ENCODE measurements at regions not wholly inside any gene's neighbourhood (a gene's known extent, or its start where the extent isn't known, plus 50 kb on each side); places are given as distances from the start of the nearest gene placed in this dataset.

DNA sequence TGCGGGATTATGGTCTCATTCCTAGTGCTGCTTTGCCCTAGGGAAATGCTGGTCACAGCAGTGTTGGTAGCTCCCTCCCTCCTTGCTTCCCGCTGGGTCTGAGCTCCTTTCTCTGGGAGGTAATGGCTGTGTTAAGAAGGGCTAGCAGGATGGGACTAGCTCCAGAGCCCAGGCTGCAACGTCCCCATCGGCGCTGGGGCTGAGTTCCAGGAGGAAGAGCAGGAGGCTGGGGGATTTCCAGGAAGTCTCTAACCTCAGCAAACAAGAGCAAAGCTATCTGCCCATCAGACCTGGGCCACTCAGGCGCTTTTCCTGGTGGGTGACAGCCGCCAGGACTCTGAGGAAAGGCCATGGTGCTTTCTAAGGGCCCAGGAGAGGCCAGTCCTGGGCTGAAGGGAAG lies 174.2 kb downstream of the DLL1 start:
- no peak for DNase-seq (ENCODE audit: low read depth)

DNA sequence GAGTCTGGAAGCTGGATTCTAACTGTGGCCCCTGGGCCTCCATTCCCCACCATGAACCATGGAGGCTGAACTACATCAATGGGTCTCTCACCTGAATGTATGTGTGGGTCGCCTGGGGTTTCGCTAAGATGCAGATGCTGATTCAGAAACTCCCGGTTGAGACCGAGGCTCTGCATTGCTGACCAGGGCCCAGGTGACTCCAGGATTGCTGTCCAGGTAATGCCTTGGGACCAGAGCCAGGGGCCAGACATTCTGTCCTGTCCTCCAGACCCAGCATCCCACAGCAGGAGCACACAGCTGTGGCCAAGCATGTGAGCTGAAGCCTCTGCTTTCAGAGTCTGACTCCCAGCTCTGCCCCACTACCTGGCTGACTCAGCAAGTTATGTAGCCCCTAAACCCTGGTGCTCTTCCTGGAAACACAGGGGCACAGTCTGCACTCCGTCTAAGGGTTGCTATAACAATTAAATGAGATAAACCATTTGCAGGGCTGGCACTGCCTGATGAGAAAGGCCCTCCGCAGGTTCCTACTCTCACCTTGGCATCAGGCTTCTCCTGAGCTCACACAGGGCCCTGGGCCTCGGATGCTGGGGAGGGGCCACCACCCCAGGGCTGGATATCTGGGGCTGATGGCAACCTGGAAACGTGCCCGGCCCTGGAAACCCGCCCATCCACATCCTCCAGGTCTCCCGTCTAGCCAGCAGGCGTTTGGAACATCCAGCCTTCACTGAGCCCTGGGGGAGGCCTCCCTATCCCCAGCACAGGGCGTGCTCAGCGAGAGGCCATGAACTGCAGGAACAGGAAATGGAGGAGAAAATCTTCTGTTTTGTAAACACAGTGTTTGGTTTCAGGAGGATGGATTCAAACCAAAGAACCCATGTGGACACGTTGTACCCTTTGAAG lies 175.7 kb downstream of the DLL1 start:
- DNase-seq (ENCODE audit: low read depth) = no peak

DNA sequence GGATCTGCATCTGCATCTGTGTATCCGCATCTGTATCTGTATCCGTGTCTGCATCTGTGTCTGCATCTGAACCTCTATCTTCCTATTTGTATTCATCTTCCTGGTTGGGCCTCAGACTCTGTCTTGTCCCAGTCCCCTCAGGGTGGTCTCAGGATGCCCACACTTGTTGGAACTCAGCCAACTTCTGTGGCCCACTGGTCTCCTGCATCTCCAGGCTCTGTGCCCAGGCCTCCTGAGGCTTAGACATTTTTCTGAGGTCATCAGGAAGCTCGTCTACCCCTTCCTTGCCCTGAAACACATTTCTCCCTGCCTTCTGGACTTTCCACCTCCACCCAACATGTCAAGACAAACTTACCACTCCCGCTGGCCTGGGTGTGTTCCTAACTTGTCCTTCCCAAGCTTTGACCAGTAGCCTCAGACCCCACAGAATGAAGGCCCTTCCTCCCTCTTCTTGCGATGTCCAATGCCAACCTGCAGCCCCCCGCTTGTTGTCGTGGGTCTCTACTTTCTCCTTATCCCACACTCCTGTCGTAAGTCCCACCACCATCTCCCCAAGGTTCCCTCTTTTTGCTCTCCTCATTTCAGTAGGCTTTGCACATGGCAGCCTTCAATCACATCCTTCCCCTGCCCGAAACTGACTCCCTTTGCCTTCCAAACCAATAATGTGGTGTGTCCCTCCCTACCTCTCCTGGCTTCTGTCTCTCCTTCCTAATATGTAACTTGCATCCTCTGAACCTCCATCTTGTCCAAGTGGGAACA lies 176.5 kb downstream of the DLL1 start:
- no peak for DNase-seq (ENCODE audit: low read depth)

DNA sequence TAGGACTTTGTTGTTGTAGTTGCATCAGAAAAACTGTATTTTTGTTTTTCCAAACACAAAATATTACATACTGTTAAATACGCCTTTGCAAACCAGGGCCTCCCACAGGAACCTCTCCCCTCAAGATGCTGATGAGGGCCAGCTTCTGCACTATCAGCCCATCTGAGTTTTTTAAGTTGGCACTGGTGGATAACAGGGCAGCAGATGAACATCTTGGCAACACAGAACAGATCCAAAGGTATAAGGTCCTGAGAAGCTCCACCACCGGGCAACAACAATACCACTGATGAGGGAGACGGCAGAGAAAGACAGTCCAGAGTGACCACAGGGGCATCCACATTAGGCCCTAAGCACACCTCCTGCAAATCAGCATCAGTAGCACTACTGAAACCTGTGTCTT lies 177.7 kb downstream of the DLL1 start:
- DNase-seq (ENCODE audit: low read depth) = no peak

DNA sequence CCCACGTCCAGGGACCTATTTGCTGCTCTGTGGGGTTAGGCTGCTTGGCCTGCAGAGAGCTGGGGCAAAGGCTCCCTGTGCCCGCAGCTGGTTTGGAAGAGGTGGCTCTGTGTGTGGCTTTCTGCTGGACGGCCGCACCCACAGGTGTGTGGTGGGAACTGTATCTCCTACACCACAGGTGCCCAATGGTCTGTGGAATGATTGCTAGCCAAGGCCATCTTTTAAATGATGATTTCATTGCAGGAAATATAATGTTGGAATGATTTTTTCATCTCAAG lies 178.4 kb downstream of the DLL1 start:
- no peak for DNase-seq (ENCODE audit: low read depth)

DNA sequence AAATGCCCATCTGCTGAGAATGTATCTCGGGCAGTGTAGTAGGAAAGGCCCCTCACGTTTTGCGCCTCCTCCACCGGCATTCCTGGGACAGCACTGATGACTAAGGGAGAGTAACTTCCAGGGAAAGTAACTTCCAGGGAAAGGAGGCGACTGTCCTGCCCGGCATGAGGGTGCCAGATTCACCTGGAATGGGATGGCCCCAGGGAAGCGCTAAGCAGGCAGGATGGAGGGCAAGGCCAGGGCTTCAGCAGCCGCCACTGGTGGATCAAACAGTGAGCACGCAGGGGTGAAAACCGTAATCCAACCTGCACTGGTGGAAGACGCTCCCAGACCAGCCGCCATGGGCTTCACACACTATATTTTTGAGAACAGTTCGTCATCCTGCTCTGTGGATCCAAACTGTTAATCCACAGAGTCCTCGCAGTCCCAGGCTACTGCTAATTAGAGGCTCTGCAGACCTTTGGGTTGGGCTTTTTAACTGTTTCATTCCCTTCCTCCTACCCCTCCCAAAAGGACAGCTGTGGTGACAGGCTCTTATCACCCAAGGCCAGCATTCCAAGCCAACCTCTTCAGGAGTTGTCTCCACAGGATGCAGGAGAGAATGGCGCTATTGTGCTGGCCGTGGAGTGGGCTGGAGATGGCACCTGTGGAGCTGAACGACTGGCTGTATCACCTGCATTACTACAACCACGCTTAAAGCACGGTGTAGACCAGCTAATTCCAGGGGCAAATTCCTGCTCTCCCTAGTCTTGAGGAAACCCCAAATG lies 178.9 kb downstream of the DLL1 start:
- no peak for DNase-seq (ENCODE audit: low read depth)

DNA sequence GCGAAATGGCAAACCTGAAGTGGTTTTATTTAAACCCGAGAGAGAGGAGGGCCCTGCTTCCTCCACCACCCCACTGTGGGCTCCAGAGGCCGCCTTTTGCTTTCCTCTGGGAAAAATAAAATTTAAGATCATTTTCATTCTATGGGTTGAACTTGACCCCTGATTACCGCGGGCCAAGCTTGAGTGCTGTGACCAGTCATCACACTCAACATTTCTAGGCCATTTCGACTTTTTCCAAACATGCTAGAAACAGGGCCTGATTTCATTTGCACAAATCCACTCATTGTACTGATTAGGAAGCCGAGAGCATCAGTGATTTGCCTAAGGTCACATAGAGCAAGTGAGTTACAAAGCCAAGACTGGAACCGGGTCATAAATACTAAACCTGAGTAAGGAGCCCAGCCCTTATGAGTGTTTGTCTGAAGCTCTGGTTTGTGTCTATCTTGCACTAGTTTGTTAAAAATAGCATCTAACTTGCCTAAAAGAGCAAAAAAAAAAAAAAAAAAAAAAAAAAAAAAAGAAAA lies 179.7 kb downstream of the DLL1 start:
- no peak for DNase-seq (ENCODE audit: low read depth)

DNA sequence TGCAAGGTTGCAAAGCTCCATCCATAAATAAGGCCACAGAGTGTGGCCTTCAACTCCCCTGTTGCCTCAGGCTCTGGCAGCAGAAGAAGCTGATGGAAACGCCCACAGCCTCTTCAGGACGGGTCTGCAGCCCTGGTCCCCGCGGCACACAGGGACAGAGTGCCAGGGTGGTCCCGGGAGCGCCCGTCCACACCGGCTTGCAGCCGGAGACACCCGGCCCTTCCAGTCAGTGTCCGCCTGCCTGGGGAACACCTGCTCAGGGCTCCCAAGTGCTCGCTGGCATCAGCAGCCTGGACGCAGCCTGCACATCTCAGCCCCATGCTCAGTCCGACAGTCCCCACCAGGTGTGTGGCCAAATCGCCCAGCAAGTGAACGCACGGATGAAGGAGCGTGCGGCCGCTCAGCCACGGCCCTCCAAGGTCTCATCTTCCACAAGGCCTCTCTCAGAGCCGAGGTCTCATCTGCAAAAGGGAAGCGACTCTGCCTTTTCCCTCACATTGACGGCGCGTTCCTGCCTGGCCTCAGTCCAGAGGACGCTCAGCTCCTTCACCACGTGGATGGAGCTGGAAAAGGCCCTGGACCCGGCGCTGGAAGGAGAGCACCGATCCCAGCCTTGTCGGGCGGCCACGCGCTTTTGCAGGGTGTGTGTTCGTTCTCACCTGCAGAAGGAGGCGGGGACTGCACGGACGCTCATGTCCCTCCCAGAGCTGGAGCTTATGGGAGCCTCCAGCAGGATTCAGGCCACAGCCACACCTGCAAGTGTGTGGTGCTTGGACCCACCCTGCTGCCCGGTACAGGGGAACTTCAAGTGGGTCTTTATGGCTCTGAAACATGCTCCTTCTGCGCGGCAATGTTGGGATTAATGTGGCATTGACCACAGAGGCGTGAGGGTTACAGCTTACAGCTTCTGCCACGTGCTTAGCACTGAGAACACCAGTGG lies 180.4 kb downstream of the DLL1 start:
- no peak for DNase-seq (ENCODE audit: low read depth)

DNA sequence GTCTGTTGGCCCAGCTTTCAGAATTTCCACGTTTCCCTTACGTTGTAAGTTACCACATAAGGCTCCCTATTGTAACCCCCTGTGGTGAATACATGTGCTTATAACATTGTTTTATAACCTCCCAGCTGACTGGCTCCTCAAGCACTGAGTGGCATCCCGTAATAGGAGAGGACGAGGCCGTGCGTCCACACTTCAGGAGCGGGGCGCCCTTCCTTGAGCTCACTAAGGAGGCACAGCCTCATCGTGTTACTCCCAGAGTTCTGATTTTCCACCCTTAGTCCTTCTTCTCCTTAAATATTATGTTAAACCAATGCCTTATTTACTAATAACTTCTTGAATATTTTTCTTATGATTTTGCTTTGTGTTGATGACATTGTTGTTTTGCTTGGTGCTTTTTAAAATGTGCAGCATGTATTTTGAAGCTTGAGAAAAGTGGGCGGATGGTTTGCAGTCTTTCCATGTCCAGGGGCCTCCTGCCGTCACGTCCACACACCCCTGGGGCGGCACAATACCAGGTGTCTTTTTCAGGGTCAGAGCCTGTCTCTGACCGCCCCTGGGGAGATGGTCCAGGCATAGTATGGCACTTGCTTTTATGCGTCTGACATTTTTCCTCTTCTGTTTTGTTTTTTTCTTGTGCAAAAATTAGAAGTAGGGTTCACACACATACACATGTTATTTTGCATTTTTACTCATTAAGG lies 181.8 kb downstream of the DLL1 start:
- no peak for DNase-seq (ENCODE audit: low read depth)

DNA sequence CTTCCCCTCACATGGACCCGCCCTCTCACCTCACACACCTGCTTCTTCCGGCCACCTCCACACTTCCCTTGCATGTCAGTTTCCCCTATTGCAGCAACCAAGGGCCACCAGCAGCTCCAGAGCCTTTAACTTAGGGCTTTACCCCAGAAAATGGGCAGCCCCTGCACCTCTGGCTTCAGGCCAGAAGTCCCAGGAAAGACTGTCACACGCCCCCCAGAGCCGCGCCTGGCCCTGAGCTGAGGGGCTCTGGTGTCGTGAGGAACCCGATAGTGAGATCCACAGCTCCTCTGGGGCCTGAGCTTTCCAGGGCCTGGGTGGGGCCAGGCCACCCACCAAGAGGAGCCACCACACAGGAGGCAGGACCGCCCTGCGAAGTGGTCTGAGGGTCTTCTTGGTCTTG lies 182.4 kb downstream of the DLL1 start:
- DNase-seq (ENCODE audit: low read depth) = no peak

DNA sequence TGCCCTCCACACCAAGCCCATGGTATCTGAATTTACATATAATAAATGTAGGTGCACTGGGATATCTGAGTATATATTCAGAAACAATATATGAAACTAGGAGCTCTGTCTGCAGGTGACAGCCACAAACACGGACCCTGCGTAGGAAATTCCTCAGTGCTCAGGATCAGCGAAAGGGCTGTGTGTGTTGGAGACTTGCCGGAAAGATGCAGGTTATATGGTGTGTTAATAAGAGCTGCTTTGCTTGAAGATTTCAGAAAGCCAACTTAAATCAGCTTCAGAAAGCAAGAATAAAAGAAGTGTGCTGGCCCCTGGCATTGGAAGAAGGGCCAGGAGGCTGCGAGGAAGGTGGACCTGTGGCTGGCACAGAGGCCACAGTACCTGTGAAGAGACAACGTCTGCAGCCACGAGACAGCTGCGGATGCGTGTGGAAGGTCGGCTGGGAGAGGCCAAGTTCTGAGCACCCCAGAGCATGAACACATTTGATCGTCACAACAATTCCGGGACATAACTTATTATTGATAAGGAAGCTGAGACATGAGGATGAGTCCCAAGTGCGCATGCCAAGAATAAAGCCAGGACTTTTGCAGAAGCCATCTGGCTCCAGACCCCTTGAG lies 183.2 kb downstream of the DLL1 start:
- no peak for DNase-seq (ENCODE audit: low read depth)

DNA sequence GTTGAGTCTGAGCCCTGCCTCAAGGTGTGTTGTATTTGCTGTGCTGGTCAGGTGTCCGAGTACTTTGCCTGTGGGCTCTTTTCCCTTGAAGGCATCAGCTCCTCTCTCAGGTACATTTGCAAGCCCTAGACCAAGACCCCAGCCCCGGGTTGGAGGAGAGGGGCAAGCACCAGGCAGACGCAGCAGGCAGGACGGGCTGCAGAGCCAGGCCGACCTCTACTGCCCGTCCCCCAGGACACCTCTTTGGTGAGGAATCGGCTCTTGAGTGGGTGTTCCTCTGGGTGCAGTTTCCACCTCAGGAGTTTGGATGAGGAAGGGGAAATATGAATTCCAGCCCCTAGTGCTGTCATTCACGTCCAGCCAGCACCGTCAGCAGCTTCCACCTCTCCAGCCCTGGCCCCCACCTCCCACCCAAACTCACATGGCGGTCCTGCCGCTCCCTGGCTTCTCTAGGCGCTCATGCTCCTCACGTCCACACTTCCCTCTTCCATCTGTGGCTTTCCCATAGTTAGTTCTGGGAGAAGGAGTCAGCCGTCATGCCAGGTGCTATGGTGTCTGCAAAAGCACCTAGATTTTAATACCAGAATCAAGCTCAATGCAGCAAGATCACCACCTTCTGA lies 183.9 kb downstream of the DLL1 start:
- no peak for DNase-seq (ENCODE audit: low read depth)

DNA sequence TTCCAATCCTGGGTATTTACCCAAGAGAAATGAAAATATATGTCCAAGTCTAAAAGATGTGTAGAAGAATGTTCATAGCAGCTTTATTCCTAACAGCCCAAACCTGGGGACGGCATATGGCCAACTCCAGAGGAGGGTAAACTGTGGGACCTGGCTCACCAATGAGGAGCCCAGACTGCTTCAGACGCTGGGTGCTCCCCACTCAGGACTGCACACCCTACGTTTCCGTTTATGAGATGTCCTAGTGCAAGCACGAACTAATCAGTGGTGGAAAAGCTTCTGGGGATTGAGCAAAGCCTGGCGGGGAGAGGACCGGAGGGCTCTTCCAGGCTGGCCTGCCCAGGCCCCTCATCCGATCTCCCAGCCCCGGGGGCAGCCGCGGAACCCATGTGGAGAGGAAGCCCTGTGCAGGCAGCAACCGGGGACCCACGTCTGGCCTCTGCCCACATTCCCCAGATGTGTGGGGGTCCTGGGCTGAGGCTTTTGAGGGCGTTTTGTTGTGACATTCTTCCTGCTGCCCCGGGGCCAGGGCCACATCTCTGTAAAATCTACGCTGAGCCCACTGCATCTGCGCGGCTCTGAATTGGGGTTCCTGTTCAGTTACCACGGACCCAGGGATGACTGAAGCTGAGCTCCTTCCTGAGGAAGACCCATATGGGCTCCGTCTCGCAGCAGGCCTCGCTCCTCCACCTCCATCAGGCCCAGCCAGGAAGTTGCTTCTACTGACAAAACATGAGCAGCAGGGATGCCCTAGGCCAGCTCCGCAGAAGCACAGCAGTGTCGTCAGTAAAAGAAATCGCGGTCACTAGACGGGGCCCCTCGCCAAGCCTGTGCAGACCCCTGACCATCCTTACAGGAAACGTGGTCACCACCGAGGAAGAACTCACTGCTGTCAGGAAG lies 188.0 kb downstream of the DLL1 start:
- DNase-seq (ENCODE audit: low read depth) = no peak

DNA sequence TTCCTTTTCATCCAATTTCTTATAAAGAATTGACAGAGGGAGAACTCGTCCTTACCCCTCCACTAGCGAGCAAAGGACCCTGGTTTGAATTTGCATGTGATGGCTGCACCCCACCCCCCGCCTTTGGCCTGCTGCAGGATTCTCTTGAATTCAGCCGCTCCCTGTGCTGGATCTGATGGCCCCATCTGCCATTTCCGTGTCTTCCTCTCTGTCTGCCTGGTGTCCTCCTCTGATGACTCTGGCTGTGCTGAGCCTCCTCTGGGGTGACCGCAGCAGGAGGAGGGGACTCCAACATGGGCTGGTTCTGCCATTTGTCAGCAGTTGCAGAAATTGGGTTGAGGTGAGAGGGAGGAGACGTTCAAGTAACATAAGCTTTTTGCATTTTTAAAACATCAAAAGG lies 188.8 kb downstream of the DLL1 start:
- no peak for DNase-seq (ENCODE audit: low read depth)

DNA sequence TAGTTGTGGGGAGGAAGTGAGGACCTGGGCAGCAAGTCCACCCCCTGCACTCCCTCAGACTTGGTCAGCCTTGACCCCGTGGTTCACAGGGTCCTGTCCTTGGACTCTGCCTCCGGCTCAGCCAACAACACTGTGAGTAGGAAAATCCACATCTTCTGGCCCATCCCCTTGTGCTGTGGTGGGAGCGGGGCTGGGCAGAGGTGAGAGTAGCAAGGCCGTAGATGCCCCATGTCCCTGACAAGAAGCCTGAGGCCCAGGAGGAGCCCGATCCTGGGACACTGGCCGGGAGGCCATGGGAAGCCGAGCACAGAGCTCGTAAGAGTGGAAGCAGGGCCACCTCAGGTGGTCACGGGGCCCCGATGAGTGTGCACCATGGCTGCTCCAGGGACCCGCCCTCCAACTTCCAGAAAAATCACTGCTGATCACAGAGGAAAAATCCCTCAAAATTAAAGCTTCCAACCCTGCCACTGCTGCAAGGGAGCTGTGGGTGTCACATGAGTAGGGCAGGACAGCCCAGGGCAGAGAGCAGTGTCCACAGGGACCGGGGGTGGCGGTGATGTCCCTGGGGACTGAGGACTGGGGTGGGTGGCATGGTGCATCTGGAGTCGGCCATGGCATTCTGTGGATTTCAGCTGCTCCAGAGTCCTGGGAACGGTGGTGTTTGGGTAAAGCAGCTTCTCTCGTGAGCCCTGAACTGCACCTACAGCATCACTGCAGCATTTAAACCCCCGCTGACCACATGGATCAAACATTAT lies 189.4 kb downstream of the DLL1 start:
- DNase-seq (ENCODE audit: low read depth) = no peak

DNA sequence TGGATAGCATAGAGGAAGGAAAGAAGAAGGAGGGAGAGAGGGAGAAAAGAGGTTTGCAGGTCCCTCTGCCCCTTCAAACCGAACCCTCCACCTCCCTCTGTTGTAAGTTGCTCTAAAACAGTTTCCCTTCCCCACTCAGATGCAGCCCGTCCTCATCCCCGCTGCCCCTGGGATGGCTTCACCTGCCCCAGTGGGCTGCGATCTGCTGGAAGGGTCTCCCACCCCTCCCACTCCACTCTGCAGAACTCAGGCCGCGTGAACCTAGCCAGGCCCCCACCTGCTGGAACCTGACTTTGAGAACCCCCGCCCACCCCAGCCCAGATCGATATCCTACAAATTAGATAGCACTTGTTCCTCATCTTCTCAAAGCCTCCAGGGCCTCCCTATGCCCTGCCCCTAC lies 190.8 kb downstream of the DLL1 start:
- DNase-seq (ENCODE audit: low read depth) = no peak

DNA sequence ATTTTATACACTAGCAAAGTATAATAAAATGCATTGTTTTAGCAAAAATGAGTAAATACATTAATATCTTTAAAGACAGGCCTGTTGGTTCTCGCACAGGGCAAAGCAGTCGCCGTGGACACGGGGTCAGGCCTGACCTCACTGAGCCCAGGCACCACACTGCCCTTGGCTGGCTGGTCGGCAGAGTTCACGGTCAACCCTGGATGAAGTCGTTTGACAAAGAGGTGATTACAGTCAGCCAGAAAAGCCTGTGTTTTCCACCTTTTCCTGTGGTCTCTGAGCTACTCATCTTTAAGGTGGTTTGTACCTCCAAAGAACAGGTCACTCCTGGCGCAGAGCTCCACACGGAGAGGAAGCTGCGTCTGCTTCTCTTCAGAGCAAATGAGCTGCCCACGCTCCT lies 191.5 kb downstream of the DLL1 start:
- DNase-seq (ENCODE audit: low read depth) = no peak

All from M059J (cell line).